K562 (cell line): ENCODE measurements at regions not wholly inside any gene's neighbourhood (a gene's known extent, or its start where the extent isn't known, plus 50 kb on each side); places are given as distances from the start of the nearest gene placed in this dataset.

Source experiments
- ATAC-seq: fragments of 200-7000 bp; cut with Tn5 transposase; 3 replicates; pipeline ENCODE4 v1.9.1; 2020; ENCODE audit warnings: moderate library complexity
- BruUV-seq: library from RNA; stranded (reverse); fragments of 400-500 nt; replicated peaks from 2 replicates; lab custom pipeline; 2021; lab: Mats Ljungman, UMichigan
- CTCF ChIA-PET: fragments of 300-600 bp; formaldehyde crosslinking; extraction: SDS; loops from one replicate; lab custom pipeline; 2021; ENCODE audit warnings: low intra/inter-chr PET ratio; lab: Yijun Ruan, JAX
- POLR2A ChIA-PET: fragments of 300-600, 350-650 bp; sonication (Branson Sonifier 250); formaldehyde crosslinking; extraction: SDS; loops from one replicate; lab custom pipeline; 2021; ENCODE audit warnings: antibody characterized with exemption, inconsistent platforms; lab: Yijun Ruan, JAX
- DNase-seq, 4 experiments: peaks; one replicate each; pipeline versions ENCODE4 v3.0.0 to v3.0.0-alpha.2; 2011 to 2018; ENCODE audit warnings: low spot score in 3 of 4, mixed read lengths in 3 of 4; ENCODE audit errors: extremely low read depth in 1 of 4
- FAIRE-seq: peaks from 2 replicates; lab custom pipeline; 2011; peaks lifted over from hg19 to GRCh38; lab: Jason Lieb, UNC
- H2AFZ ChIP-seq: 2 replicates; pipeline ENCODE4 v1.6.0; 2011; ENCODE audit warnings: low read depth, low read length, control low read depth, inconsistent platforms
- H3K27ac ChIP-seq: fragments of 200-600 bp; 3 replicates; pipeline ENCODE4 v1.8.0; 2011; ENCODE audit warnings: low read depth, mild to moderate bottlenecking, control low read depth, inconsistent platforms, low read length, moderate library complexity, mixed read lengths; ENCODE audit errors: extremely low read depth
- H3K27me3 ChIP-seq, 2 experiments: fragments of 300-600 bp in 1 of 2; 2 replicates in 1 of 2; 3 replicates in 1 of 2; pipeline versions ENCODE4 v1.6.0 to v1.8.0; 2011; ENCODE audit warnings: inconsistent platforms in 2 of 2, low read length in 2 of 2, mild to moderate bottlenecking in 1 of 2, mixed read lengths in 1 of 2, moderate library complexity in 1 of 2; ENCODE audit not compliant: control insufficient read depth in 2 of 2, insufficient read depth in 2 of 2
- H3K36me3 ChIP-seq: fragments of 300-600 bp; 3 replicates; pipeline ENCODE4 v1.8.0; 2011; ENCODE audit warnings: mild to moderate bottlenecking, low read length, inconsistent platforms; ENCODE audit not compliant: control insufficient read depth, insufficient read depth
- H3K4me1 ChIP-seq, 2 experiments: fragments of 200-600 bp in 1 of 2; replicated peaks in 1 of 2; 2 replicates in 1 of 2; 3 replicates in 1 of 2; pipeline versions ENCODE4 v1.5.1 to v1.8.0; 2011; ENCODE audit warnings: inconsistent platforms in 2 of 2, low read length in 2 of 2, mild to moderate bottlenecking in 1 of 2, mixed read lengths in 1 of 2, moderate library complexity in 1 of 2; ENCODE audit not compliant: control insufficient read depth in 2 of 2, insufficient read depth in 2 of 2
- H3K4me2 ChIP-seq: 2 replicates; pipeline ENCODE4 v1.6.1; 2011; ENCODE audit warnings: low read length, control low read depth, inconsistent platforms, mixed read lengths; ENCODE audit not compliant: insufficient read depth
- H3K4me3 ChIP-seq: fragments of 200-600 bp; sonication (generic), shearing (Covaris generic); 2 replicates; pipeline ENCODE4 v1.5.1; 2016; ENCODE audit warnings: control low read depth, inconsistent platforms
- H3K79me2 ChIP-seq: fragments of 200-600 bp; 3 replicates; pipeline ENCODE4 v1.8.0; 2011; ENCODE audit warnings: low read length, inconsistent platforms; ENCODE audit not compliant: control insufficient read depth, insufficient read depth
- H3K9ac ChIP-seq, 2 experiments: 2 replicates each; pipeline versions ENCODE4 v1.6.0 to v1.6.1; 2011; ENCODE audit warnings: low read depth in 2 of 2, low read length in 2 of 2, control low read depth in 1 of 2, inconsistent platforms in 1 of 2, mild to moderate bottlenecking in 1 of 2, mixed read lengths in 1 of 2; ENCODE audit not compliant: insufficient read depth in 1 of 2
- H3K9me1 ChIP-seq: one replicate; pipeline ENCODE4 v1.6.0; 2011; ENCODE audit warnings: inconsistent platforms, mild to moderate bottlenecking, low read length, moderate library complexity; ENCODE audit not compliant: control insufficient read depth, insufficient read depth
- H3K9me3 ChIP-seq: replicated peaks from 2 replicates; pipeline ENCODE4 v1.5.1; 2011; ENCODE audit warnings: low read depth, low read length, inconsistent platforms; ENCODE audit not compliant: control insufficient read depth, insufficient read depth
- H4K20me1 ChIP-seq: replicated peaks from 2 replicates; pipeline ENCODE4 v1.6.1; 2011; ENCODE audit warnings: low read length, inconsistent platforms, mixed read lengths; ENCODE audit not compliant: control insufficient read depth, insufficient read depth
- EWSR1 ChIP-seq: fragments of 450-650 bp; IDR thresholded peaks from 2 replicates; pipeline ENCODE4 v1.6.1; 2018; ENCODE audit warnings: borderline replicate concordance, mild to moderate bottlenecking, low read depth, moderate library complexity; ENCODE audit not compliant: partially characterized antibody
- GMEB1 ChIP-seq: fragments of 250-450 bp; sonication (Bioruptor Pico); IDR thresholded peaks from 2 replicates; pipeline ENCODE4 v1.4.0; 2020; ENCODE audit warnings: mild to moderate bottlenecking
- KAT7 ChIP-seq: sonication (generic); formaldehyde crosslinking; IDR thresholded peaks from 2 replicates; pipeline ENCODE4 v1.8.0; 2022; ENCODE audit warnings: missing genetic modification reagents, mild to moderate bottlenecking, borderline replicate concordance
- KDM1A ChIP-seq, 2 experiments: fragments of 450-650 bp; IDR thresholded peaks; 2 replicates each; pipeline ENCODE4 v1.6.1; 2016; ENCODE audit warnings: mild to moderate bottlenecking in 2 of 2
- NFXL1 ChIP-seq: fragments of 450-650 bp; formaldehyde crosslinking; IDR thresholded peaks from 2 replicates; pipeline ENCODE4 v1.4.0; 2021; ENCODE audit warnings: mild to moderate bottlenecking
- PHF8 ChIP-seq: fragments of 200-600 bp; sonication (generic); IDR thresholded peaks from 2 replicates; pipeline ENCODE4 v1.6.1; 2012; ENCODE audit warnings: mixed run types, mild to moderate bottlenecking, inconsistent platforms, low read length, moderate library complexity, borderline replicate concordance
- SIRT6 ChIP-seq: IDR thresholded peaks from one replicate; pipeline ENCODE4 v1.6.1; 2012; ENCODE audit warnings: low read depth, mild to moderate bottlenecking, control low read depth, inconsistent platforms, low read length, moderate library complexity
- SNIP1 ChIP-seq: fragments of 450-650 bp; IDR thresholded peaks from 2 replicates; pipeline ENCODE4 v1.7.1; 2017; ENCODE audit warnings: low read depth, mild to moderate bottlenecking
- TEAD4 ChIP-seq, 2 experiments: sonication (generic) in 1 of 2; formaldehyde crosslinking in 1 of 2; IDR thresholded peaks; 2 replicates each; pipeline versions ENCODE4 v1.6.1 to v1.8.0; 2012 to 2022; ENCODE audit warnings: borderline replicate concordance in 1 of 2, inconsistent platforms in 1 of 2, low read length in 1 of 2, mild to moderate bottlenecking in 1 of 2, missing genetic modification reagents in 1 of 2
- ZNF124 ChIP-seq: sonication (generic); formaldehyde crosslinking; IDR thresholded peaks from 2 replicates; pipeline ENCODE4 v1.8.1; 2022; ENCODE audit warnings: missing genetic modification reagents
- ZSCAN32 ChIP-seq: fragments of 450-650 bp; formaldehyde crosslinking; IDR thresholded peaks from 2 replicates; pipeline ENCODE4 v1.4.0; 2020; ENCODE audit warnings: mild to moderate bottlenecking, moderate library complexity
- WGBS: fragments of 100-300 bp; shearing (Covaris generic); methylation state at CpG from one replicate; pipeline ENCODE4 v1.1.6; 2016; ENCODE audit warnings: low coverage, mixed read lengths; ENCODE audit not compliant: insufficient coverage; ENCODE audit errors: missing lambda C conversion rate; 5-methylcytosine and 5-hydroxymethylcytosine counted together
- in situ Hi-C: fragments of 300-500 bp; cut with MboI; formaldehyde crosslinking; loops from 4 replicates; pipeline ENCODE4 v1.15.0; 2018; ENCODE audit warnings: inconsistent platforms, mixed read lengths
- intact Hi-C: fragments of 100-400 bp; cut with micrococcal nuclease; formaldehyde crosslinking; loops from 2 replicates; pipeline ENCODE4 v1.14.2; 2022

GRCh38 chr18:71012789-71013188, 723.9 kb downstream of the SOCS6 start:
- H3K79me2 ChIP-seq: no peaks in the 10 kb centered on the region
- no peak for FAIRE-seq
- WGBS: 0% methylated on average over 1 of the region's 1 CpG

More at GRCh38 chr18:71012789-71013188, 723.9 kb downstream of the SOCS6 start:
- H3K9me1 ChIP-seq: no peaks in the 10 kb centered on the region
- H3K4me3 ChIP-seq: no peak overlapping the region
- no peak overlapping the region for H3K9ac ChIP-seq
- DNase-seq (no peak), ATAC-seq (no peak)
- ChIA-PET POLR2A (no interaction called here), CTCF (no interaction called here)
- no peaks in the 10 kb centered on the region for H4K20me1 ChIP-seq
- H3K36me3 ChIP-seq: no peaks in the 10 kb centered on the region
- H3K9me3 ChIP-seq: no peaks in the 10 kb centered on the region
- no peaks in the 10 kb centered on the region for H3K27me3 ChIP-seq
- intact Hi-C loops: no loop called here
- BruUV-seq: no TSS peak
- H3K4me2 ChIP-seq: no peak overlapping the region
- no peak overlapping the region for H2AFZ ChIP-seq
- in situ Hi-C loops: no loop called here
- H3K4me1 ChIP-seq: no peaks in the 10 kb centered on the region
- TF ChIP-seq NFXL1 (CRISPR knock-in tag): no peak
- no peak for TF ChIP-seq EWSR1
- TF ChIP-seq KDM1A (IDR thresholded peaks at IDR 0.05): no peak
- no peak for TF ChIP-seq PHF8
- TF ChIP-seq ZSCAN32 (CRISPR knock-in tag): no peak
- no peak for TF ChIP-seq ZNF124 (CRISPR knock-in tag)
- TF ChIP-seq KAT7 (CRISPR knock-in tag): no peak
- TF ChIP-seq TEAD4 (IDR thresholded peaks at IDR 0.05; ENCODE audit: low read length): no peak
- TF ChIP-seq TEAD4 (CRISPR knock-in tag; IDR thresholded peaks at IDR 0.05; ENCODE audit: borderline replicate concordance): no peak
- no peak for TF ChIP-seq SIRT6
- TF ChIP-seq SNIP1: no peak
- TF ChIP-seq GMEB1: no peak
- no peak overlapping the region for H3K27ac ChIP-seq
